ENCODE measurements at regions not wholly inside any gene's neighbourhood (a gene's known extent, or its start where the extent isn't known, plus 50 kb on each side); places are given as distances from the start of the nearest gene placed in this dataset.
"Not testable (repeated sequence)": the region's sequence is repeated elsewhere in the genome, so short reads cannot be mapped to it uniquely, and the experiment has no call there.

DNA sequence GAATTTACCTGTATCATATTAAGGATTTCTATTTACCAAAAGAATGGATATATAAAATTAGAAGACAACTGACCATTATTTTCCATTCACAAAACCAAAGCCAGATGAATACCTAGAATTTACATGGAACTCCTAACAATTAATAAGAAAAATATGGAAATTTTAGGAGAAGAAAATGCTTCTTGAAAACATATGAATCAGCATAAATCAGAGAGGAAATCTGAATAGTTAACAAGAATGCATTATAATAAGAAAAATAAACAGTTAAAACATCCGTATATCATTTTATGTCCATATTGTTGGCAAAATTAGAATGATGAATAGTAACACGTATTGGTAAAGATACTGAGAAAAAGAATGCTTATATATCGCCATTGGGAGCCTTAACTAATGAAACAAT is 505.5 kb downstream of the NEBL start:
- DNase-seq, result no peak

- DNase-seq, result no peak
Measured at GRCh38 chr10:20381761-20382160, 515.4 kb downstream of the NEBL start.

DNA sequence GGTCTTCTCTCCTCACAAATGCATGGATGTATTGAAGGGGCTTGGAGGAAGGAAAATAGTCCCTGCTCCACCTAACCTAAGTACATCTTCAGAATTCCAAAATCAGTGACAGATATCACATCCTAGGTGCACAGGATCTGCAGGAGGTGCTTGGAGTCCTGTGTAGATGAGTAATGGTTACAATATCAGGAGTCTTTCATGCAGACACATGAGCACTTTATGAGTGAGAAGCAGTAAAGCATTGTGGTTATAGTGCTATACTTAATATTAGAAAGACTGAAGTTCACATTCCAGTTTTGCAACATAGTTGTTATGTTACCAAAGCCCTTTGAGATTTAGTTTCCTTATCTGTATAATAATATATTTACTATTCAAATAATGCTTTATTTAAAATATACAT is 516.7 kb downstream of the NEBL start:
- no peak for DNase-seq

- no peak for DNase-seq
Measured at GRCh38 chr10:20372748-20373147, 524.4 kb downstream of the NEBL start.

DNA sequence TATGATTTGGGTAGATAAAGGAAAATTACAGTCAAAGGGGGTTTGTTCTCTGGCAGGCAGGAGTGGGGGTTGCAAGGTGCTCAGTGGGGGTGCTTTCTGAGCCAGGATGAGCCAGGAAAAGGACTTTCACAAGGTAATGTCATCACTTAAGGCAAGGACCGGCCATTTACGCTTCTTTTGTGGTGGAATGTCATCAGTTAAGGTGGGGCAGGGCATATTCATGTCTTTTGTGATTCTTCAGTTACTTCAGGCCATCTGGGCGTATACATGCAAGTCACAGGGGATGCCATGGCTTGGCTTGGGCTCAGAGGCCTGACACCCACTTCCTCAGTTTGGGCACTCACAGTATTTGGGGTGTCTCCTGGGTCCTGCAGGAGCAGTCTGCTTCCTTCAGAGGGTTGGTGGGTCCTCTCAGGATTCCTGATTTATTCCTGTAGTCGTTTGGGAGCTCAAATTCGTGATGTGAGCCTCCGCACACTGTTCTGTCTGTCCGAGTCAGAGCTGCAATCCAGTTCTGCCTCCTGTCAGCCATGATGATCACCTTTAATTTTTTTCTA is 526.1 kb downstream of the NEBL start:
- not testable (repeated sequence) for DNase-seq

- peak; percentile 23 for DNase-seq
Measured at GRCh38 chr10:20369863-20370736, 527.0 kb downstream of the NEBL start.

GRCh38 chr10:20363684-20364083 is 533.4 kb downstream of the NEBL start:
- DNase-seq, result no peak

DNA sequence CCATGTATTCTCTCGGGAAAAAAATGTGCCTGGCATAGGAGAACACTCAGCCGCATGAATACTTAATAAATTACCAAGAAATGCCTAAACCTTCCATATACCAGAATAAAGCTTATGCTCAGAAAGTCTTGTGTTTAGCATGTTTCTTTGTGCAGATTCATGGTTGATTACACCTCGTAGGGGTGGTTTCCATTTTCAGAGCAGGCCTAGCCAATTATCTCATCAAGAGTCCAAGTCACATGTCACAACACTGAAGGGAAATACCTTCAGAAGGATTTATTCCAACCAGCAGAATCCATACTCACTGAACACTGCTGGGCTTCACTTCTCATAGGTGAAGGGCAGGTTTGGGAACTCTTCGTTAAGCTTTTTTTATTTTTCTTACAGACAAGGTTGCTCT is 539.7 kb downstream of the PLXDC2 start:
- DNase-seq, result no peak

- DNase-seq, result no peak
Measured at GRCh38 chr10:20355011-20355410, 538.8 kb downstream of the PLXDC2 start.

DNA sequence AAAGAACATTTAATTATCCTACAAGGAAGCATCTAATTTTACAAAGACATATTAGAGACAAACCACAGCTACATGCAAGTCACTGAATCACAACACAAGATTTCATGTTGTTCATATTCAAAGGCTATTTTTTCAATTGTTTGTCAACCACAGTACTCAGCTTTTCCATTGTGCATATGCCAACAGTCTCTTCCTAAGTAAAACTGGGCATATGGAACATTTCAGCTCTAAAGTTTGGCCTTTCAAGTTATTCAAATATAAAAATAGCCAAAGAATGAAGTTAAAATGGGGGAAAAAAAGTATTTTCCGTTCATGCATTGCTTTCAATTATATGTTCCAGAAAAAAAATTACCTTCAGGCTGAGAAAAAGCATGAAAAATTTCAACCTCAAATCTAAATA is 537.9 kb downstream of the PLXDC2 start:
- DNase-seq, result no peak

- no peak for DNase-seq
Measured at GRCh38 chr10:20350509-20350908, 534.3 kb downstream of the PLXDC2 start.

DNA sequence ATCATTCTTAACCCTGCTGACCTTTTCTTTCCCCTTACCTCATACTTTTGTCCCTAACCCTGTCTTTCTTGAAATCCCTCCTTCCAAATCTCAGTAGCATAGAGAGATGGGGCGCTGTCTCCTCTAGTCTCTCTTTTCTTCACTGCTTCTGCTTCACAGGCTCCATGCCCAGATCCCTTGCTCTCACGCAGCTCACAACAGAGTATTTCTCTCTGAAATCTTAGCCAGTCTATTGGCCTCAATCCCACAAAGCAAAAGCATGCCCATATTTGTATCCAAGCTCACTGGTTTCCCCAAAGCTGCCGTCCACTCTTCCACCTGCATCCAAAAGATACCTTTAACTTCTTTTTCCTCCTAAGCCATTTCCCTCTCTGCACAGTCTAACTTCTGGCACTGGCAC is 526.8 kb downstream of the PLXDC2 start:
- no peak for DNase-seq
